Kidney tubule cell (primary cell): ENCODE measurements at regions not wholly inside any gene's neighbourhood (a gene's known extent, or its start where the extent isn't known, plus 50 kb on each side); places are given as distances from the start of the nearest gene placed in this dataset.
"Not testable (repeated sequence)": the region's sequence is repeated elsewhere in the genome, so short reads cannot be mapped to it uniquely, and the experiment has no call there.

ENCODE experiments used
- DNase-seq: peaks from one replicate; pipeline ENCODE4 v3.0.0-alpha.2; 2018; ENCODE audit warnings: low spot score

DNA sequence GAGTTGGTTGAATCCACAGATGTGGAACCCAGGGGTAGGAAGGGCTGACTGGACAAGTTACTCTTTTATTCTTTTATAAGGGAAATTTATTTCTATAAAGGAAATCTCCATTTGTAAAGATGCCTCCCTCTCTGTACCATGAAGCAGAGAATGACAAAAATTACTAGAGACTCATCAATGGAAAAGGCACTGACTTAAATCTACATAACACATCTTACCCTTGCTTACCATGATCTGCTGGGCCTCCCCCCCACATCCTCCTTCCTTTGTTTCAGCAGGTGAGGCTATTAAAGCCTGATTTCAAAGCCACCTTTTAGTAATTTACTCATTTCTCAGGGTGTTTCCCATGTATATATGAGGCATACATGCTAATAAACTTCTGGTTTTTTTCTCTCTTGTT, 130.2 kb upstream of the HDDC2 start:
- DNase-seq: no peak

DNA sequence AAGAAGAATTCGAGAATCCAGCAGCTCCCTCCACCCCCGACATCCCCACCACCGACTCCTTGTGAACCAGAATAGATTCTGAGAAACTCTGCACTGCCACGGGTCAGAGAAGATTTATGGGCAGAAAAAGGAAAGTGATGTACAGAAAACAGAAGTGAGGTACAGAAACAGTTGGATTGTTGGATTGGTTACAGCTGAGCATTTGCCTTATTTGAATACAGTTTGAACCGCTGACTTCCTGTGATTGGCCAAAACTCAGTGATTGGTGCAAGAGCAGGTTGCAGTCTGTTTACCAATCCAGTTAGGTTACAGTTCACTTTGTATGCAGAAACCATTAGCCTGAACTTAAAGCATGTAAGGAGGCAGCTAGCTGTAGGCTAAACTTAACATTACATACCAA, 131.2 kb upstream of the HDDC2 start:
- DNase-seq: no peak

DNA sequence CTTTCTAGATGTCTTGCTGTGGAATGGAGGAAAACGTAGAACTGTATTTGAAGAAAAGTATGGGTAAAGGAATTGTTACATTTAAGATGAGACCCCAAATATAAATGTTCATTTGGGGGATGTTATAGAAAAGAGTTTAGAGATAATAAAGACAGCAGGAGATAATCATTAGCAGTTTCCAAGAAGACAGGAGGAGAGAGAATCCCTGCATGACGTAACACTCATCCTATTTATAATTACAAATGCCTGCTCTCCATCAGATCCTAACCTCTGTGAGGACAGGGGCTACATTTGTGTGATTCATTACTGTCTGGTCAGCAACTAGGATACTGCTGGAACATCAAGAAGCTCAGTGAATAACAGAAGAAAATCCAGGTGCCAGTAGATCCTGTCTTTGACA, 133.0 kb upstream of the HDDC2 start:
- no peak for DNase-seq

DNA sequence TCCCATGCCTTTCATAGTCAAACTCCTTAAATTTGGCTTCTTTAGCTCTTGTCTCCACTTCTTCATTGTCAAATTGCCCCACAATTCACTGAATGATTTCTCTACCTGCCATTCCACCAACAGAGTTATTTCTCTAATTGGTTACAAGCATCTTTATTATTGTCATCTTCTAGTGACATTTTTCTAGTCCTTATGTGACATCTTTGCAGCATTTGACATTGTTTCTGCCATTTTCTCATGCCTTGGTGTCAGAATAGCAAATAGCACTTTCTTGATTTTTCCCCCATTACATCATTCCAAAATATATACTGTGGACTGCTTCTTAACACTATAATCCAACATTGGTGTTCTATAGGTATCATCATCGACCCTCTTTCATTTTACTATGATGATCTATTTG, 137.7 kb upstream of the HDDC2 start:
- DNase-seq: no peak

DNA sequence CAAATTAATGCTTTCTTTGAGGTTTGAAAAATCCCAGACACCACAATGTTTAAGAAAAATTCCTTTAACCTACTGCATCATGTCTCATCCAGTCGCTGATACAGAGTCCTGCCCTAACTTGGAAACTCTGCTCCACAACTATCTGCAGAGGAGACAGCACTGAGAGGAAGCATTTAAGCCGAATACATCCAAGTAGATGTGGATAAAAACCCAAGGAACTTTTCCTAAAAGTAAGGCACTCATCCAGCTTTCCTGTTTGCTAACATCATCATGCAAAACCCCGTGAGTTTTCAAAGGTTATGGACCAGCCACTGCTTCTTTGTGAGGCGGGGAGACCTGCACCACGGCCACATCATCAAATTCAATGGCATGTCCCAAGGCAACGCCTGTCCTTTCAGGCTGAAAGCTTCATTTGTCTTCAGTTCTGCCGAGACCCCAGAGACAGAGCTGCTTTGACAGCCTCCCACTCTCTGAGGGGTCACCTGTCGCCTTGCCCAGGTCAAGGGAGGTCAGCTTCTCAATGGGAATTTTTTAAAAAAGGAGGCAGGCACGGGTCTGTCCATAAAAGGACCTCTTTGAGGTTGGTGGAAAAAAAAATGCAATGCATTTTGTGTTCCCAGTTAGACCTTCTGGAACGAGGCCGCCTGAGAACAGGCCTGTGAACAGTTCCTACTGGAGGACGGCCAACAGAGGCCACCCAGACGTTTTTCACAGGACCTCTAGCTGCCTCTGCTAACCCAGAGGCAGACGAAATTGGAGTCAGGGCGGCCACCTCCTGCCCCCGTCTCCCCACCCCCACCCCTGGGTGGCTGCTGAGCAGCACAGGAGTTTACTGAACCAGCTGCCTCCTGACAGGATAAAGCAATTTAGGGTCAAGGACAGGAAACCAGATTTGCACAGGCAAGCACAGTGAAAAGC, 142.5 kb upstream of the HDDC2 start:
- no peak for DNase-seq

DNA sequence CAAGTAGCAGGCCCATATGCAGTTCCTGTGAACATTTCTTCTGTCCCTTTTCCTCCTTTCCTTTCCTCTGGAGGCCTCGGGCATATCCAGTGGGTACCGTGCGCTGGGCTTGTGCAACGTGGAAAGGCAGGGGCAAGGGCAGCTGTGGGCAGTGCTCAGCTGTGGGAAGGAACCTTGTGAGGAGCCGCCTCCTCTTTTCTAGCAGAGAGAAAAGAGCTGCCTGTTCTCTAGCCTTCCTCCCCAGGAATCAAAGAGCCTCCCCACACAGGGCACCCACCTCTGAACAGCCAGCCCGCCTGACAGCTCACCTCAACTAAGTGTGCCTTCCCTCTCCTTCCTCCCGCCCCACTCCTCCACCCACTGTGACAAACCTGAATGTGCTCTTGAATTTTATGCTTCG, 143.3 kb upstream of the HDDC2 start:
- DNase-seq: no peak

DNA sequence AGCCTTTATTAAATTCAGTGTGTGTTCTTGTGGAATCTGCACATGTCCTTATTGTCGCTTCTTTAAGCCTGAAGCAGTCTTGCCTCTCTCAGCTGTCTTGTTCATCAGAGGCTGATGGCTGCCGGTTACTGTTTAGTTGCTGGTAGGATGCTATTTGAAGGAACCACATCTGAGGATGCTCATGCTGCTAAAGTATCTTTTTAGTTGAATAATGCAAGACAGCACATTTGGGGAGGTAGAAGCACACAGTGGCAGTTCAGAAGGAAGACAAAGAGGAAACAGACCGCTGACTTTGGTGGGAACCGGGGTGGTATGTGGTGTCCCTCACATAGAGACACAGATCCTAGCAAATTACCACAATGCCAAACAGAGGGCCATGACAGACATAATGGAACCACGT, 144.2 kb upstream of the HDDC2 start:
- DNase-seq: no peak

DNA sequence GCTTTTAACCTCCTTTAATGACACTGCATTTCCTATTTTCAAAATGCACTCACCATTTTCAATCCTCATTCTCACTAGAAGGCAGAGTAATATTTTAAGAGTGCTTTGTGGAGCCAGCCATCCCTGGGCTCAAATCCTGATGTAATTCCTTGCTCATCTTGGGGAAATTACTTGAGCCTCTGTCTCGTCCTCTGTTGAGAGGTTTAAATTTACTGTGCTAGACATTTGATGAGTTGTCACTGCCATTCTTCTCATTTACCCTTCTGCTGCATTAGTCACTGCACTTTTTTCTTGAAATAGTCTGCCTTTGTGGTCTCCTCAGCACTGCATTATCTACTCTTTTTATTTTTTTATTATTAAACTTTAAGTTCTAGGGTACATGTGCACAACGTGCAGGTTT, 150.0 kb upstream of the HDDC2 start:
- no peak for DNase-seq

DNA sequence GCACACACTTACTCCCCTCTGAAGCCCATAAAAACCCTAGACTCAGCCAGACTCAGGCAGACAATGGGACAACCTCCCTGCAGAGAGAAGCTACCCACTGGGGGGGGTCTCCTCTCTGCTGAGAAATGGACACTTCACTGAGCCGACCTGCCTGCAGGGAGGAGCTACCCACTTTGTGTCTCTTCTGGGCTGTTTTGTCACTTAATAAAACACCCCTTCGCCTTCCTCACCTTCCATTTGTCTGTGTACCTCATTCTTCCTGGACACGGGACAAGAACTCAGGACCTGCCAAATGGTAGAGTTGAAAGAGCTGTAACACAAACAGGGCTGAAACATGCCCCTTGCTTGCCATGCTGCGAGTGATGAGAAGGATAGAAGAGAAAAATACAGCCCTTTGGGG, 151.7 kb upstream of the HDDC2 start:
- DNase-seq: no peak

DNA sequence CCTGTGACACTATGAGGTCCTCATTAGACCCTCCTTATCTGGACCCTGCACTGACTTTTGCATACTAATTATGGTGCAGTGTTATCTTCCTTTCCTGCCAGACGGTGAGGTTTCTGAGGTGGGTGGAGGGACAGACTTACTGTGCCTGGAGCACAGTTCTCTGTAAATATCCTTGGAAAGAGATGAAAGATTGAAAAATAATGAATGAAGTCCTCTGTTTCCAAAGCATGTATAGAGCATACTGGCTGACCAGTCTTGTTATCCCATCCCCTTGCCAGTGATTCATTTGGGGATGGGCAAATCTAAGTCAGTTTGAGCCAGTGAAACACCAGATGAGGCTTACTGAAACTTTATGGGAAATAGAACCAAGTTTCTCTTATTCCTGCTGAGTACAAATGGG, 152.6 kb upstream of the HDDC2 start:
- no peak for DNase-seq

DNA sequence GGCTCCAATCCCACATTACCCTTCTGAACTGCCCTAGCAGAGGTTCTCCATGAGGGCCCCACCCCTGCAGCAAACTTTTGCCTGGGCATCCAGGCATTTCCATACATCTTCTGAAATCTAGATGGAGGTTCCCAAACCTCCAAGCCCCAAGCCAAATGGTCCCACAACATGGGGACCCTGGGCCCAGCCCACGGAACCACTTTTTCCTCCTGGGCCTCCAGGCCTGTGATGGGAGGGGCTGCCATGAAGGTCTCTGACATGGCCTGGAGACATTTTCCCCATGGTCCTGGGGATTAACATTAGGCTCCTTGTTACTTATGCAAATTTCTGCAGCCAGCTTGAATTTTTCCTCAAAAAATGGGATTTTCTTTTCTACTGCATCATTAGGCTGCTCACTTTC, 156.7 kb upstream of the HDDC2 start:
- DNase-seq: not testable (repeated sequence)

DNA sequence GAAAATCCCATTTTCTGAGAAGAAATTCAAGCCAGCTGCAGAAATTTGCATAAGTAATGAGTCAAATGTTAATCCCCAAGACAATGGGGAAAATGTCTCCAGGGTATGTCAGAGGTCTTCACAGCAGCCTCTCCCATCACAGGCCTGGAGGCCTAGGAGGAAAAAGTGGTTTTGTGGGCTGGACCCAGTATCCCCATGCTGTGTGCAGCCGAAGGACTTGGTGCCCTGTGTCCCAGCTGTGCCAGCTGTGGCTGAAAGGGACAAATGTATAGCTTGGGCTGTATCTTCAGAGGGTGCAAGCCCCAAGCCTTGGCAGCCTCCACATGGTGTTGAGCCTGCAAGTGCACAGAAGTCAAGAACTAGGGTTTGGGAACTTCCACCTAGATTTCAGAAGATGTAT, 163.6 kb upstream of the HDDC2 start:
- DNase-seq: not testable (repeated sequence)

DNA sequence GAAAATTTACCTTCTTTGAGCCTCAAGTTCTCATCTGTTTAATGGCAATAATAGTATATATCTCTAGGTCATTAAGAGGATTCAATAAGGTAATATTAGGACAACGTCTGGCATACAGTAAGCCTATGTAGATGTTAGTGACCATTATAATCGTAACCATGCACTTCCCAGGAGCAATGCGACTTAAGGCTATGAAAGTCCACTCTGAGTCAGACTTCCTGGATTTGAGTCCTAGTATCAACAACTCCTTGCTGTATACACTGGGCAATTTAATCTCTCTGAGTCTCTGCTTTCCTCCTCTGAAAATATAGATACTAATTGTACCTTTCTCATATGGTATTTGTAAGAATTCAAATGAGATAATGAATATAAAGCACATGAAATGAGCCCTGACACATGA, 168.1 kb upstream of the HDDC2 start:
- no peak for DNase-seq

DNA sequence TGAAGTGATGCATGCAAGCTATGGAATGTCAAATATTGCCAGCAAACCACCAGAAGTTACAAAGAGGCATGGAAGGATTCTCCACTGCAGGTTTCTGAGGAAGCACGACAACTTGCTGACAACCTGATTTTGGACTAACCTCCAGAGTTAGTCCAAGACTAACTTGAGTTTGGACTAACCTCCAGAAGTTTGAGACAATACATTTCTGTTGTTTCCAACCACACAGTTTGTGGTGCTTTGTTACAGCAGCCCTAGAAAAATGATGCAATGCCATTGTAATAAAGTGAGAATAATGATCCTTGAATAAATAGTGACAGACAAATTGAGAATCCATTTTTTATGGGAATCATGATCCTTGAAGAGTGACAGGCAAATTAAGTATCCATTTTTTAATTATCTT, 169.9 kb upstream of the HDDC2 start:
- no peak for DNase-seq

DNA sequence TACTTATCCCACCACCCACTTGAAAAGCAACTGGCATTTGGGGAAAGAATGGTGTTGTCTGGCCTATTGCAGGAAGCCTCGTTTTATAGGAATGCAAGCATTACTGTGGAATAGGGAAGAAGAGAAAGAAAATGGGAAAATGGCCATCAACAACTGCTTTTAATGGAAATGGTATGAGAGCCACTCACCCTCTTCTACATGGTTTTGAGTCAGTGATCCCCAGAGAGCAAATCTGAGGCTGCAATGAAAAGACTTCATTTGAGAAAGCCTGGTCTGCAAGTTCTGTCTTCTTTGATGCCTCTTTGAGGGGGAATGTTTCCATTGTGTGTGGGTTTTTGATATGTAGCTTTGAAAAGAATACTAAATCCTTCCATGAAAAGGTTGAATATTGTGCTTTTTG, 172.3 kb upstream of the HDDC2 start:
- DNase-seq: no peak

DNA sequence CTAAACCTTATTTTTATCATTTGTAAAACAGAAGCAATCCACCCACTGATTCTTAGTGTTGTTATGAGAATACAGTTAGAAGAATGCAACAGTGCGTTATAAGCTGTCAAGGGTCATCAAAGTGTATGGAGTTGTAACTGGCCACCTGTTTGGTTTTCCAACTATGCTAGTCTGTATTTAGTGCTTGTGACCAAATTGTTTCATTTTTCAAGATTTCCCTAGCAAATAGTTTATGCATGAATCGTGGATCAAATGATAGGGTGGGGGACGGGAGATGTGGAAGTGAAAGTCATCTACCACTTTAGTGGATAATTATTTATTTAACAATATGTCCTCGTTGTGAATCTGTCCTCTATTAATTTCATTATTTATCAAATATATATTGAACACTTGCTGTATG, 175.4 kb upstream of the HDDC2 start:
- no peak for DNase-seq

DNA sequence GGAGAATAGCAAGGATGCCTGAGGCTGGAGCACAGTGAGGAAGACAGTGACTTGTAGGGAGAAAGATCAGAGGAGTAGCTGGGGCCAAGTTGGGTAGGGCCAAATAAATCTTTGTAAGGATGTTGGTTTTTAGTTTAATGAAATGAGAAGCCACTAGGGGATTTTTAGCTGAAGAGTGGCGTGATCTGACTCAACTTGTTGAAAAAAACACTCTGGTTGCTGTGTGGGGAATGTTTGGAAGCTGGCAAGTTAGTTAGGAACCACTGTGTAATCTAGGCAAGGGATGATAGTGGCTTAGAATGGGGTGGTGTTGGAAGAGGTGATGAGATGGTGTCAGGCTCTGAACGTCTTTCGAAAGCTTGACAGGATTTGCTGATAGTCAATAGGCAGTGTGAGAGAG, 176.1 kb upstream of the HDDC2 start:
- no peak for DNase-seq

DNA sequence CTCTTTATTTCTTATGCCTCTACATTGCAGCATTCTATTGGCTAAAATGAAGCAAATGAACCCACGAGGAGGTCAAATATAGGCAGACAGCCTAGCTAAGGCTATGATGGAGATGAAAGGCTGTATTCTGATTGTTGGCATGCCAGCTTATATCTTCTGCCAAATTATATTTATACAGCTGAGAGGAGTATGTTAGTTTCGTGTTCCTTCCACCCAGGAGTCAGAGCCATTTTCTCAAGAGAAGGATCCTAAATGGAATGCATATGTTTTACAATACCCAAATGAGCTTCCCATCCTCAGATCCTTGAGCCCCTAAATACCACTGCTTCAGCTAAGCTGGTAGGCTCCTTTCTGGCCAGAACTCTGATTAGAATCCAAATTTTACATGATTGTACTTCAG, 178.4 kb upstream of the HDDC2 start:
- DNase-seq: no peak

DNA sequence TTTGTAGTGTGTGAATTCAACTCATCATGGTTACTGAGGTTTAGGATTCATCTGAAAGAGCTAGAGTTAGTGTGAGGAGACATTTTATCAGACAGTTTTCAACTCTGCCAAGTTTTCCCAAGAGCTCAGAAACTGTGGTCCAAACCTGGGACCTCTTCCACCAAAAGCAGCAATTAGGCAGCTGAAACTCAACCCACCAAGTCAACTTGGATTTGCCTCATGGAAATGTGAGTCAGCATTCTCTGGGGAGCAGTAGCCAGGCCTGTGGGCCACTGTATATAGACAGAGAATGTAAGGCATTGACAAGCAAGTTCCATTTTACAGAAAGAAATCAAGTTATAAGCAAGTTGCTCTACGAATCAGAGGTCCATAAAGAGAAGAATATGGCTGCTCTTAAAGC, 178.8 kb upstream of the HDDC2 start:
- DNase-seq: no peak

DNA sequence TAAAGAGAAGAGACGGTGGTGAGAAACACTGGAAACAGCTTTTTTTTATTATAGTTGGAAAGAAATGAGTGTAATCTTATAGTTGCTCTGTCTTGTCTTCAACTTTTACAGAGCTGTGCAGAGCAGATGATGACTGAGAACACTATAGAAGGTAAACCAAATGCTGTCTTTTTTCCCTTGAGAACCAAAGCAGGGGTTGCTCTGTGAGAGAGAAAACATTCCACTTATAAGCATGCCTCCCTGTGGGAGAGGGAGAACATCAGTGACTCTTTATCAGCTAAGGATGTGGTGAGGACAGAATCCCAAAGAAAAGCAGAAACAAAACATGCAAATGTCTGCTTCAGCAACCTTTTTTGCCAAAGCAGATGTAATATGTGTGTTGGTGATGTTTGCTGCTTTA, 179.3 kb upstream of the HDDC2 start:
- DNase-seq: no peak

DNA sequence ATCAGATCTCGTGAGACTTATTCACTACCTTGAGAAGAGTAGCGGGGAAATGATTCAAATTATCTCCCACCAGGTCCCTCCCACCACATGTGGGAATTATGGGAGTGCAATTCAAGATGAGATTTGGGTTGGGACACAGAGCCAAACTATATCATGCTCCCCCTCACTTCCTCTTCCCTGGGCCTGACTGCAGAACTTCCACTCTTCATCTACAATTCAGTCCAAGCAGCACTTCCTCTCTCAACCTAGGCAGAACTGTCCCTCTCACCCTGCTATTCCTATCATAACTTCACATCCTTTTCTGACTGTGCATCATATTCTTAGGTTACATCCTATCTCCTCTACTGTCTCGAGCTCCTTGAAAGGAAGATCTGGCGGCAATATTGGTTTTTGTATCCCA, 184.0 kb upstream of the HDDC2 start:
- DNase-seq: no peak

DNA sequence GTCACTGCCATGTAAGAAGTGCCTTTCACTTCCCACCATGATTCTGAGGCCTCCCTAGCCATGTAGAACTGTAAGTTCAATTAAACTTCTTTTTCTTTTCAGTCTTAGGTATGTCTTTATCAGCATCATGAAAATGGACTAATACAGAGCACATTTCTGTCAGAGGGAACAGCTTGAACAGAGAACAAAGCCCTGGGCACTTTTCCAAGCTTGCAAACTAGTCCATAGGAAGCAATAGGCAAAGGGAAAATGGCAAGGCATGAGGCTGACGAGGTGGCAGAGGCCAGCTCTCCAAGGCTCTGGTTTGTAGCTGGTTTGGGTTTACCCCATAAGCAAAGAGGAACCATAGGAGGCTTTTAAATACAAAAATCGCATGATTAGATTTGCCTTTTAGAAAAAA, 185.1 kb upstream of the HDDC2 start:
- DNase-seq: no peak

DNA sequence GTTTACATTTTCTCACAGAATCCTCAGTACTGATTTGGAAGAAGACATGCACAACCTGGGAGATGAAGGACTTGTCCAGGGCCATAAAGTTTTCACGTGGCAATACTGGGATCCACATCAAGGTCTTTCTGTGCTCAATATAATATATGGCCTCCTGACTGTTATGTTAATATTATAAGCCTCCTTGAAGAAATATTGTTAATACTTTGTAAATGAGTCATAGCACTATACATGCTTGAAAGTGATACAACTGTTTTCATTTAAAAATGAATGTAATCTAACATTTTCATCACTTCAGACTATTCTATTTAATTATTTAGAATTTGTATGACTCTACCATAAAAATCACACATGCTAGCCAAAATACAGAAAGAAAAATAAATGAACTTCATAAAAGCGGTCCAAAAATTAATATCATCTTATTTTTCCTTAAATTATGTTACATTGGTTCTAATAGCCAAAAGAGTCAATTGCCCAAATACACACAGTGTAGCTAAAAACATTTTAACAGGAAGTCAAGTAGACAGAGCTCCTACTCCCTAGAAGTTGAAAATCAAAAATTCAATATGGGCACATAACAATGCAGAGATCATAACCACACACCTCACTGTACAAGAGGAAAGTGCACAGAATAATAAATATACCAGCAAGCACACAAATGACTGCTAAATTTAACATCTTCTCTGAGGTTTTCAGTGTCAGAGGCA, 188.0 kb upstream of the HDDC2 start:
- no peak for DNase-seq
